ENCODE measurements at regions not wholly inside any gene's neighbourhood (a gene's known extent, or its start where the extent isn't known, plus 50 kb on each side); places are given as distances from the start of the nearest gene placed in this dataset.

DNA sequence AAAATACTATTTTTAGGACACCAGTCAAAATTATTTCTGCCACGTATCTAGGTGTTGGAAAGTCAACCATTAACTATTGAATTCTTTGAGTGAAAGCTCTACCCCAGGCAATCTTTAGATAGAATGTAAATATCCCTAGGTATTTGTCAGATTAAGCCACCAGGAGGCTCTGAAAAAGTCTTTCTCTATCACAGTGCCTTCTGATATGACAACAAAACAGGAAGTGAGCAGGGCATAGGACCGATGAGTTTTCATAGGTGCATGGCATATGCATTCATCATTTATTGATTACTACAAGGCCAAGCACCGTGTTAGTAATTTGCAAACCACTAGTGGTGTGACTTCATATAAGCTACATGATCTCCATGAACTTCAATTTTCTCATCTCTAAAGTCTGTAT, 333.6 kb upstream of the F9 start:
- H3K27me3 Mint-ChIP-seq, result peaks cover 45% of the 10 kb centered on the region
- Histone ChIP-seq H2AFZ (ENCODE audit: insufficient read depth, low read depth, low read length, poor library complexity, severe bottlenecking) (no peak overlapping the region), H3K9ac (ENCODE audit: low read length) (no peak overlapping the region), H3K4me1 (ENCODE audit: control insufficient read depth in 2 of 2, insufficient read depth in 2 of 2, low read length in 2 of 2) (no peaks in the 10 kb centered on the region), H3K27ac (ENCODE audit: low read length in 2 of 2) (no peak overlapping the region), H3K36me3 (replicated peaks in 1 of 2; ENCODE audit: control extremely low read depth in 1 of 2, control insufficient read depth in 1 of 2, extremely low read depth in 1 of 2, insufficient read depth in 2 of 2, low read length in 1 of 2) (no peaks in the 10 kb centered on the region), H3K4me2 (replicated peaks; ENCODE audit: low read depth, low read length, poor library complexity, severe bottlenecking) (no peak overlapping the region), H3K9me3 (ENCODE audit: control extremely low read depth in 1 of 3, control insufficient read depth in 2 of 3, insufficient read depth in 1 of 3, low read length in 2 of 3) (no peaks in the 10 kb centered on the region), H3K4me3 (ENCODE audit: control extremely low read depth in 1 of 5, extremely low read depth in 1 of 5, insufficient read depth in 1 of 5, low read depth in 2 of 5, low read length in 4 of 5) (no peak overlapping the region), H4K20me1 (ENCODE audit: control insufficient read depth, insufficient read depth, low read length, poor library complexity, severe bottlenecking) (no peaks in the 10 kb centered on the region), H3K79me2 (ENCODE audit: control insufficient read depth, insufficient read depth, low read length) (no peaks in the 10 kb centered on the region), H3K27me3 (replicated peaks in 1 of 4; ENCODE audit: control extremely low read depth in 1 of 4, control insufficient read depth in 3 of 4, insufficient read depth in 4 of 4, low read length in 3 of 4) (peaks cover 0 to 5% (median 2%) of the 10 kb centered on the region in 4 experiments)
- no peak overlapping the region for H3K4me3 Mint-ChIP-seq
- WGBS (ENCODE audit: insufficient coverage), result no CpG with 5 or more reads among the region's 3 CpGs
- no peak overlapping the region for H3K27ac Mint-ChIP-seq
- H3K4me1 Mint-ChIP-seq, result peaks cover 2% of the 10 kb centered on the region
- intact Hi-C loops (cut with micrococcal nuclease), result no loop called here
- TF ChIP-seq EZH2 (IDR thresholded peaks at IDR 0.05; ENCODE audit: borderline replicate concordance, insufficient read depth, low read depth, low read length, poor library complexity, severe bottlenecking), result no peak
- TF ChIP-seq, protein P1, sequence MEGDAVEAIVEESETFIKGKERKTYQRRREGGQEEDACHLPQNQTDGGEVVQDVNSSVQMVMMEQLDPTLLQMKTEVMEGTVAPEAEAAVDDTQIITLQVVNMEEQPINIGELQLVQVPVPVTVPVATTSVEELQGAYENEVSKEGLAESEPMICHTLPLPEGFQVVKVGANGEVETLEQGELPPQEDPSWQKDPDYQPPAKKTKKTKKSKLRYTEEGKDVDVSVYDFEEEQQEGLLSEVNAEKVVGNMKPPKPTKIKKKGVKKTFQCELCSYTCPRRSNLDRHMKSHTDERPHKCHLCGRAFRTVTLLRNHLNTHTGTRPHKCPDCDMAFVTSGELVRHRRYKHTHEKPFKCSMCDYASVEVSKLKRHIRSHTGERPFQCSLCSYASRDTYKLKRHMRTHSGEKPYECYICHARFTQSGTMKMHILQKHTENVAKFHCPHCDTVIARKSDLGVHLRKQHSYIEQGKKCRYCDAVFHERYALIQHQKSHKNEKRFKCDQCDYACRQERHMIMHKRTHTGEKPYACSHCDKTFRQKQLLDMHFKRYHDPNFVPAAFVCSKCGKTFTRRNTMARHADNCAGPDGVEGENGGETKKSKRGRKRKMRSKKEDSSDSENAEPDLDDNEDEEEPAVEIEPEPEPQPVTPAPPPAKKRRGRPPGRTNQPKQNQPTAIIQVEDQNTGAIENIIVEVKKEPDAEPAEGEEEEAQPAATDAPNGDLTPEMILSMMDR (IDR thresholded peaks at IDR 0.05), result no peak
- no peaks in the 10 kb centered on the region for H3K9me3 Mint-ChIP-seq (ENCODE audit: insufficient read depth)
- DNase-seq (no peak), ATAC-seq (ENCODE audit: low read depth) (no peak)
- CTCF ChIA-PET, result no interaction called here
- POLR2A ChIA-PET, result no interaction called here

- no peak for ATAC-seq (ENCODE audit: low read depth)
- no peak for DNase-seq
- peaks cover 37% of the 10 kb centered on the region for H3K27me3 Mint-ChIP-seq
- peak overlapping the region; percentile 46 for H3K4me2 ChIP-seq (replicated peaks; ENCODE audit: low read depth, low read length, poor library complexity, severe bottlenecking)
- ChIA-PET POLR2A (no interaction called here), CTCF (no interaction called here)
- H3K4me3 ChIP-seq (ENCODE audit: control extremely low read depth in 1 of 5, extremely low read depth in 1 of 5, insufficient read depth in 1 of 5, low read depth in 2 of 5, low read length in 4 of 5), result no peak overlapping the region
- no peak for TF ChIP-seq EZH2 (IDR thresholded peaks at IDR 0.05; ENCODE audit: borderline replicate concordance, insufficient read depth, low read depth, low read length, poor library complexity, severe bottlenecking)
- TF ChIP-seq, protein P1 (IDR thresholded peaks at IDR 0.05), result no peak
- H3K27ac ChIP-seq (ENCODE audit: low read length in 2 of 2), result no peak overlapping the region
- H3K4me1 ChIP-seq (ENCODE audit: control insufficient read depth in 2 of 2, insufficient read depth in 2 of 2, low read length in 2 of 2), result no peaks in the 10 kb centered on the region
- H3K79me2 ChIP-seq (ENCODE audit: control insufficient read depth, insufficient read depth, low read length), result no peaks in the 10 kb centered on the region
- H3K27ac Mint-ChIP-seq, result no peak overlapping the region
- WGBS (ENCODE audit: insufficient coverage), result 1% methylated on average over 39 of the region's 50 CpGs
- H3K36me3 ChIP-seq (replicated peaks in 1 of 2; ENCODE audit: control extremely low read depth in 1 of 2, control insufficient read depth in 1 of 2, extremely low read depth in 1 of 2, insufficient read depth in 2 of 2, low read length in 1 of 2), result no peaks in the 10 kb centered on the region
- peaks cover 0 to 5% (median 2%) of the 10 kb centered on the region in 4 experiments for H3K27me3 ChIP-seq (replicated peaks in 1 of 4; ENCODE audit: control extremely low read depth in 1 of 4, control insufficient read depth in 3 of 4, insufficient read depth in 4 of 4, low read length in 3 of 4)
- peak overlapping the region; percentile 52 for H3K4me3 Mint-ChIP-seq
- no peaks in the 10 kb centered on the region for H4K20me1 ChIP-seq (ENCODE audit: control insufficient read depth, insufficient read depth, low read length, poor library complexity, severe bottlenecking)
- H3K4me1 Mint-ChIP-seq, result peaks cover 2% of the 10 kb centered on the region
- intact Hi-C loops (cut with micrococcal nuclease), result no loop called here
- no peak overlapping the region for H3K9ac ChIP-seq (ENCODE audit: low read length)
- H2AFZ ChIP-seq (ENCODE audit: insufficient read depth, low read depth, low read length, poor library complexity, severe bottlenecking), result peak overlapping the region; percentile 33
- no peaks in the 10 kb centered on the region for H3K9me3 ChIP-seq (ENCODE audit: control extremely low read depth in 1 of 3, control insufficient read depth in 2 of 3, insufficient read depth in 1 of 3, low read length in 2 of 3)
- H3K9me3 Mint-ChIP-seq (ENCODE audit: insufficient read depth), result no peaks in the 10 kb centered on the region
Measured at GRCh38 chrX:139194571-139195280, 335.8 kb upstream of the F9 start.
